K562 (cell line): ENCODE measurements at regions not wholly inside any gene's neighbourhood (a gene's known extent, or its start where the extent isn't known, plus 50 kb on each side); places are given as distances from the start of the nearest gene placed in this dataset.

ENCODE experiments used
- ATAC-seq: fragments of 200-7000 bp; cut with Tn5 transposase; 3 replicates; pipeline ENCODE4 v1.9.1; 2020; ENCODE audit warnings: moderate library complexity
- BruUV-seq: library from RNA; stranded (reverse); fragments of 400-500 nt; replicated peaks from 2 replicates; lab custom pipeline; 2021; lab: Mats Ljungman, UMichigan
- CTCF ChIA-PET: fragments of 300-600 bp; formaldehyde crosslinking; extraction: SDS; loops from one replicate; lab custom pipeline; 2021; ENCODE audit warnings: low intra/inter-chr PET ratio; lab: Yijun Ruan, JAX
- POLR2A ChIA-PET: fragments of 300-600, 350-650 bp; sonication (Branson Sonifier 250); formaldehyde crosslinking; extraction: SDS; loops from one replicate; lab custom pipeline; 2021; ENCODE audit warnings: antibody characterized with exemption, inconsistent platforms; lab: Yijun Ruan, JAX
- DNase-seq, 4 experiments: peaks; one replicate each; pipeline versions ENCODE4 v3.0.0 to v3.0.0-alpha.2; 2011 to 2018; ENCODE audit warnings: low spot score in 3 of 4, mixed read lengths in 3 of 4; ENCODE audit errors: extremely low read depth in 1 of 4
- FAIRE-seq: peaks from 2 replicates; lab custom pipeline; 2011; peaks lifted over from hg19 to GRCh38; lab: Jason Lieb, UNC
- H2AFZ ChIP-seq: 2 replicates; pipeline ENCODE4 v1.6.0; 2011; ENCODE audit warnings: low read depth, low read length, control low read depth, inconsistent platforms
- H3K27ac ChIP-seq: fragments of 200-600 bp; 3 replicates; pipeline ENCODE4 v1.8.0; 2011; ENCODE audit warnings: low read depth, mild to moderate bottlenecking, control low read depth, inconsistent platforms, low read length, moderate library complexity, mixed read lengths; ENCODE audit errors: extremely low read depth
- H3K27me3 ChIP-seq, 2 experiments: fragments of 300-600 bp in 1 of 2; 2 replicates in 1 of 2; 3 replicates in 1 of 2; pipeline versions ENCODE4 v1.6.0 to v1.8.0; 2011; ENCODE audit warnings: inconsistent platforms in 2 of 2, low read length in 2 of 2, mild to moderate bottlenecking in 1 of 2, mixed read lengths in 1 of 2, moderate library complexity in 1 of 2; ENCODE audit not compliant: control insufficient read depth in 2 of 2, insufficient read depth in 2 of 2
- H3K36me3 ChIP-seq: fragments of 300-600 bp; 3 replicates; pipeline ENCODE4 v1.8.0; 2011; ENCODE audit warnings: mild to moderate bottlenecking, low read length, inconsistent platforms; ENCODE audit not compliant: control insufficient read depth, insufficient read depth
- H3K4me1 ChIP-seq, 2 experiments: fragments of 200-600 bp in 1 of 2; replicated peaks in 1 of 2; 2 replicates in 1 of 2; 3 replicates in 1 of 2; pipeline versions ENCODE4 v1.5.1 to v1.8.0; 2011; ENCODE audit warnings: inconsistent platforms in 2 of 2, low read length in 2 of 2, mild to moderate bottlenecking in 1 of 2, mixed read lengths in 1 of 2, moderate library complexity in 1 of 2; ENCODE audit not compliant: control insufficient read depth in 2 of 2, insufficient read depth in 2 of 2
- H3K4me2 ChIP-seq: 2 replicates; pipeline ENCODE4 v1.6.1; 2011; ENCODE audit warnings: low read length, control low read depth, inconsistent platforms, mixed read lengths; ENCODE audit not compliant: insufficient read depth
- H3K4me3 ChIP-seq: fragments of 200-600 bp; sonication (generic), shearing (Covaris generic); 2 replicates; pipeline ENCODE4 v1.5.1; 2016; ENCODE audit warnings: control low read depth, inconsistent platforms
- H3K79me2 ChIP-seq: fragments of 200-600 bp; 3 replicates; pipeline ENCODE4 v1.8.0; 2011; ENCODE audit warnings: low read length, inconsistent platforms; ENCODE audit not compliant: control insufficient read depth, insufficient read depth
- H3K9ac ChIP-seq, 2 experiments: 2 replicates each; pipeline versions ENCODE4 v1.6.0 to v1.6.1; 2011; ENCODE audit warnings: low read depth in 2 of 2, low read length in 2 of 2, control low read depth in 1 of 2, inconsistent platforms in 1 of 2, mild to moderate bottlenecking in 1 of 2, mixed read lengths in 1 of 2; ENCODE audit not compliant: insufficient read depth in 1 of 2
- H3K9me1 ChIP-seq: one replicate; pipeline ENCODE4 v1.6.0; 2011; ENCODE audit warnings: inconsistent platforms, mild to moderate bottlenecking, low read length, moderate library complexity; ENCODE audit not compliant: control insufficient read depth, insufficient read depth
- H3K9me3 ChIP-seq: replicated peaks from 2 replicates; pipeline ENCODE4 v1.5.1; 2011; ENCODE audit warnings: low read depth, low read length, inconsistent platforms; ENCODE audit not compliant: control insufficient read depth, insufficient read depth
- H4K20me1 ChIP-seq: replicated peaks from 2 replicates; pipeline ENCODE4 v1.6.1; 2011; ENCODE audit warnings: low read length, inconsistent platforms, mixed read lengths; ENCODE audit not compliant: control insufficient read depth, insufficient read depth
- ETV5 ChIP-seq: sonication (generic); formaldehyde crosslinking; IDR thresholded peaks from 2 replicates; pipeline ENCODE4 v1.4.0; 2020; ENCODE audit warnings: low read depth, mild to moderate bottlenecking, missing genetic modification reagents
- WGBS: fragments of 100-300 bp; shearing (Covaris generic); methylation state at CpG from one replicate; pipeline ENCODE4 v1.1.6; 2016; ENCODE audit warnings: low coverage, mixed read lengths; ENCODE audit not compliant: insufficient coverage; ENCODE audit errors: missing lambda C conversion rate; 5-methylcytosine and 5-hydroxymethylcytosine counted together
- in situ Hi-C: fragments of 300-500 bp; cut with MboI; formaldehyde crosslinking; loops from 4 replicates; pipeline ENCODE4 v1.15.0; 2018; ENCODE audit warnings: inconsistent platforms, mixed read lengths
- intact Hi-C: fragments of 100-400 bp; cut with micrococcal nuclease; formaldehyde crosslinking; loops from 2 replicates; pipeline ENCODE4 v1.14.2; 2022
- TF ChIP-seq, protein P1 (sequence below): sonication (generic); formaldehyde crosslinking; IDR thresholded peaks from 2 replicates; pipeline ENCODE4 v1.8.0; 2022; ENCODE audit warnings: mild to moderate bottlenecking, missing genetic modification reagents, borderline replicate concordance
- TF ChIP-seq, protein P2 (sequence below): fragments of 450-650 bp; formaldehyde crosslinking; IDR thresholded peaks from 2 replicates; pipeline ENCODE4 v1.4.0; 2020; ENCODE audit warnings: mild to moderate bottlenecking
- TF ChIP-seq, protein P3 (sequence below): sonication (generic); formaldehyde crosslinking; IDR thresholded peaks from 2 replicates; pipeline ENCODE4 v1.8.1; 2022; ENCODE audit warnings: missing genetic modification reagents

DNA sequence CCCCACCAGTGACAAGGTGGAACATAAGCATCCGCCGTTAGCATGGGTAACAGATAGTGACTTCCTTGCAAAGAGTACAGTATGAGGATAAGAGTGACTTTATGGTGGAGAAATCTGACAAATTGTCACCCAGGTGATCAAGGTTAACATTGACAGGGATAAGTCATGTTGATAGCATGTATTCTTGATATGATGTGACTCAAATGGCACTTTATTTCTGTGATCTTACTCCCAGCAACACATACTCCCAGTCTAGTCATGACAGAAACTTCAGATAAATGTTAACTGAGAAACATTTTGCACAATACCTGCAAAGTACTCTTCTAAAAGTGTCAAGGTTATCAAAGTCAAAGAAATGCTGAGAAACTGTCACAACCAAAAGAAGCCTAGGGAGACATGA is 588.6 kb upstream of the KIF2B start (continued):
- TF ChIP-seq, protein P1, sequence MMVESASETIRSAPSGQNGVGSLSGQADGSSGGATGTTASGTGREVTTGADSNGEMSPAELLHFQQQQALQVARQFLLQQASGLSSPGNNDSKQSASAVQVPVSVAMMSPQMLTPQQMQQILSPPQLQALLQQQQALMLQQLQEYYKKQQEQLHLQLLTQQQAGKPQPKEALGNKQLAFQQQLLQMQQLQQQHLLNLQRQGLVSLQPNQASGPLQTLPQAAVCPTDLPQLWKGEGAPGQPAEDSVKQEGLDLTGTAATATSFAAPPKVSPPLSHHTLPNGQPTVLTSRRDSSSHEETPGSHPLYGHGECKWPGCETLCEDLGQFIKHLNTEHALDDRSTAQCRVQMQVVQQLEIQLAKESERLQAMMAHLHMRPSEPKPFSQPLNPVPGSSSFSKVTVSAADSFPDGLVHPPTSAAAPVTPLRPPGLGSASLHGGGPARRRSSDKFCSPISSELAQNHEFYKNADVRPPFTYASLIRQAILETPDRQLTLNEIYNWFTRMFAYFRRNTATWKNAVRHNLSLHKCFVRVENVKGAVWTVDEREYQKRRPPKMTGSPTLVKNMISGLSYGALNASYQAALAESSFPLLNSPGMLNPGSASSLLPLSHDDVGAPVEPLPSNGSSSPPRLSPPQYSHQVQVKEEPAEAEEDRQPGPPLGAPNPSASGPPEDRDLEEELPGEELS (CRISPR knock-in tag) = no peak

DNA sequence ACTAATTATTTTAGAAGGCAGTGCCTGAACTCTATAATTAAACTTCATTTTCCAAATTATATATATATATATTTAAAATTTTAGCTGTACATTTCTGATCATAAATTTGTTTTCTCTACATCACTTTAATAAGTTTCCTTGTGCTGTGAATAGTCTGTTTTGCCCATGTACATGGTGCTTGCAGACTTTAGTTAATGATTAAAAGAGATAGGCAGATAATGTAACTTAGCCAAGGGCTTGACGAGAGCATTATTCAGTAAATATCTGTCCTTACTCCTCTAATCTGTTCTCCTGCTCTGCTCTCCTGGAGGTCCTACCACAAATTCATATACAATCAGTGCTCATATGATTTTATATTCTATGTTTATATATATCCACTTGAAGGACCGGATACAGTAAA is 595.2 kb upstream of the KIF2B start:
- Histone ChIP-seq H3K36me3 (no peaks in the 10 kb centered on the region), H3K27ac (no peak overlapping the region), H3K9ac (no peak overlapping the region), H3K4me3 (no peak overlapping the region), H3K4me1 (no peaks in the 10 kb centered on the region), H3K27me3 (no peaks in the 10 kb centered on the region), H2AFZ (no peak overlapping the region), H3K9me1 (no peaks in the 10 kb centered on the region), H3K79me2 (no peaks in the 10 kb centered on the region), H3K4me2 (no peak overlapping the region), H3K9me3 (no peaks in the 10 kb centered on the region), H4K20me1 (no peaks in the 10 kb centered on the region)
- TF ChIP-seq ETV5 (CRISPR knock-in tag) = no peak
- TF ChIP-seq, protein P2, sequence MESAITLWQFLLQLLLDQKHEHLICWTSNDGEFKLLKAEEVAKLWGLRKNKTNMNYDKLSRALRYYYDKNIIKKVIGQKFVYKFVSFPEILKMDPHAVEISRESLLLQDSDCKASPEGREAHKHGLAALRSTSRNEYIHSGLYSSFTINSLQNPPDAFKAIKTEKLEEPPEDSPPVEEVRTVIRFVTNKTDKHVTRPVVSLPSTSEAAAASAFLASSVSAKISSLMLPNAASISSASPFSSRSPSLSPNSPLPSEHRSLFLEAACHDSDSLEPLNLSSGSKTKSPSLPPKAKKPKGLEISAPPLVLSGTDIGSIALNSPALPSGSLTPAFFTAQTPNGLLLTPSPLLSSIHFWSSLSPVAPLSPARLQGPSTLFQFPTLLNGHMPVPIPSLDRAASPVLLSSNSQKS (CRISPR knock-in tag) = no peak
- TF ChIP-seq, protein P3, sequence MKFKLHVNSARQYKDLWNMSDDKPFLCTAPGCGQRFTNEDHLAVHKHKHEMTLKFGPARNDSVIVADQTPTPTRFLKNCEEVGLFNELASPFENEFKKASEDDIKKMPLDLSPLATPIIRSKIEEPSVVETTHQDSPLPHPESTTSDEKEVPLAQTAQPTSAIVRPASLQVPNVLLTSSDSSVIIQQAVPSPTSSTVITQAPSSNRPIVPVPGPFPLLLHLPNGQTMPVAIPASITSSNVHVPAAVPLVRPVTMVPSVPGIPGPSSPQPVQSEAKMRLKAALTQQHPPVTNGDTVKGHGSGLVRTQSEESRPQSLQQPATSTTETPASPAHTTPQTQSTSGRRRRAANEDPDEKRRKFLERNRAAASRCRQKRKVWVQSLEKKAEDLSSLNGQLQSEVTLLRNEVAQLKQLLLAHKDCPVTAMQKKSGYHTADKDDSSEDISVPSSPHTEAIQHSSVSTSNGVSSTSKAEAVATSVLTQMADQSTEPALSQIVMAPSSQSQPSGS (CRISPR knock-in tag) = no peak
- intact Hi-C loops = no loop called here
- ATAC-seq (no peak), FAIRE-seq (no peak), DNase-seq (no peak)
- 6% methylated on average over 2 of the region's 2 CpGs for WGBS
- ChIA-PET CTCF (no interaction called here), POLR2A (no interaction called here)
- BruUV-seq = no TSS peak
- in situ Hi-C loops = no loop called here
